ENCODE measurements at regions not wholly inside any gene's neighbourhood (a gene's known extent, or its start where the extent isn't known, plus 50 kb on each side); places are given as distances from the start of the nearest gene placed in this dataset.

- no peak for TF ChIP-seq PBX2 (CRISPR knock-in tag; IDR thresholded peaks at IDR 0.05; ENCODE audit: low read depth)
- TF ChIP-seq PBX2 (tag; conservative IDR thresholded peaks at IDR 0.05; ENCODE audit: low read depth): no peak
- TF ChIP-seq BCLAF1 (IDR thresholded peaks at IDR 0.05; ENCODE audit: borderline replicate concordance in 1 of 2, control insufficient read depth in 1 of 2, low read depth in 2 of 2, low read length in 1 of 2): no peak
- no peak for TF ChIP-seq ZBTB12 (CRISPR knock-in tag; IDR thresholded peaks at IDR 0.05)
Measured at GRCh38 chr1:87215592-87215991, 113.1 kb upstream of the LMO4 start (continued).
